Stimulated activated CD4-positive, alpha-beta T cell treated with anti-CD3 and anti-CD28 coated beads, TNF-alpha, amount 100 ng/mL, for 1 hour (primary cell): ENCODE measurements at regions not wholly inside any gene's neighbourhood (a gene's known extent, or its start where the extent isn't known, plus 50 kb on each side); places are given as distances from the start of the nearest gene placed in this dataset.

Experiments
- DNase-seq, 3 donors: peaks; one replicate each; pipeline ENCODE4 v3.0.0-alpha.2; 2020; ENCODE audit warnings: low read depth in 3 of 3, low spot score in 1 of 3

GRCh38 chr7:106423111-106423510 is 138.3 kb upstream of the NAMPT start:
- DNase-seq: no peak

GRCh38 chr7:106421181-106421762 is 136.5 kb upstream of the NAMPT start:
- no peak for DNase-seq

GRCh38 chr7:106420736-106421135 is 136.0 kb upstream of the NAMPT start:
- no peak for DNase-seq

GRCh38 chr7:106420210-106420609 is 135.4 kb upstream of the NAMPT start:
- DNase-seq: no peak

- no peak for DNase-seq
These were observed 134.8 kb upstream of the NAMPT start for GRCh38 chr7:106419455-106420182.

- no peak for DNase-seq
These were observed 133.7 kb upstream of the NAMPT start for GRCh38 chr7:106418526-106418925.

GRCh38 chr7:106418094-106418493 is 133.3 kb upstream of the NAMPT start:
- DNase-seq: no peak

- no peak for DNase-seq
These were observed 132.6 kb upstream of the NAMPT start for GRCh38 chr7:106417273-106417902.

GRCh38 chr7:106416430-106416829 is 131.6 kb upstream of the NAMPT start:
- no peak for DNase-seq

- DNase-seq: no peak
These were observed 130.7 kb upstream of the NAMPT start for GRCh38 chr7:106415433-106415832.

- DNase-seq: no peak
These were observed 128.7 kb upstream of the NAMPT start for GRCh38 chr7:106413446-106413845.

GRCh38 chr7:106405697-106406141 is 120.9 kb upstream of the NAMPT start:
- no peak for DNase-seq

- DNase-seq: no peak
These were observed 118.1 kb upstream of the NAMPT start for GRCh38 chr7:106402898-106403297.

GRCh38 chr7:106400923-106401322 is 116.1 kb upstream of the NAMPT start:
- DNase-seq: no peak

- DNase-seq: no peak
These were observed 114.0 kb upstream of the NAMPT start for GRCh38 chr7:106398786-106399185.

- no peak for DNase-seq
These were observed 113.2 kb upstream of the NAMPT start for GRCh38 chr7:106397994-106398393.

GRCh38 chr7:106394526-106394925 is 109.7 kb upstream of the NAMPT start:
- DNase-seq: no peak

- DNase-seq: no peak
These were observed 108.9 kb upstream of the NAMPT start for GRCh38 chr7:106393564-106394251.

GRCh38 chr7:106392590-106392989 is 107.8 kb upstream of the NAMPT start:
- DNase-seq: no peak

- no peak for DNase-seq
These were observed 107.4 kb upstream of the NAMPT start for GRCh38 chr7:106392144-106392543.

- DNase-seq: no peak
These were observed 102.2 kb upstream of the NAMPT start for GRCh38 chr7:106386958-106387357.

GRCh38 chr7:106384373-106384772 is 99.6 kb upstream of the NAMPT start:
- no peak for DNase-seq
